ENCODE measurements at regions not wholly inside any gene's neighbourhood (a gene's known extent, or its start where the extent isn't known, plus 50 kb on each side); places are given as distances from the start of the nearest gene placed in this dataset.

DNA sequence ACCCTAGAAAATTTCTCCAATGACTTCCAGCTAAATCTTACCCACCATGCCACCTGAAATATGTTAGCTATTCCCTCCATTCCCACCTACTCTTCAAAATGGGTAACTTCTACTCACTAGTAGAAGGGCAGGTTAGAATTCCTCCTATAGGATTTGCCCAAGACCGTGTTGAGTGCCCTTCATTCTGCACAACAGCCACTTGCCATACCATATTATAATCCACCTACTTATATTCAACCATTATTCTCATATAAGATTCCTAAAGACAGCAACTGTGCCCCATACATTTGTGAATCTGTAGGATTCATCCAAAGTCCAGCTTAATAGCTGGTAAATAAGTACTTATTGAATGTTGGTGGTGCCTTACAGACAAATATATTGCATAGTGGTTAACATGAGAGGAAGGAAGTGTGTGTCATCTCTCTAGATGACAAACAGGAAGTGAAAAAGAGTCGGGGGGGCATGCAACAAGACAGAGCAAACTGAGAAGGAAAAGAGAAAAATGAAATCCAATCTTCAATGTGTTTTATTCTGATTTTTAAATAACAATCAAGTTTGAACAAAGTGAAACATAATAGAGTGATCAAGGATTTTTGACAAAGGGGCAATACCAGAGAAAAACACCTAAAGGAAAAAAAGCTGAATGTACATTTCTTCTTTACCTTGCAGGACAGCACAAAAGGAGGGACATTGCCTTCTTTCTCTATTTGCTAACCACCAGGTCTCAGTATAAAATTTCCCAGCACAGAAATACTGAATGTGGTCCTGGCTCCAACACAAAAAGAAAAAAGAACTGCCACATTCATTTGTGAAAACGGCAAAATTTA is 389.3 kb upstream of the USP15 start:
- TF ChIP-seq, protein P1, sequence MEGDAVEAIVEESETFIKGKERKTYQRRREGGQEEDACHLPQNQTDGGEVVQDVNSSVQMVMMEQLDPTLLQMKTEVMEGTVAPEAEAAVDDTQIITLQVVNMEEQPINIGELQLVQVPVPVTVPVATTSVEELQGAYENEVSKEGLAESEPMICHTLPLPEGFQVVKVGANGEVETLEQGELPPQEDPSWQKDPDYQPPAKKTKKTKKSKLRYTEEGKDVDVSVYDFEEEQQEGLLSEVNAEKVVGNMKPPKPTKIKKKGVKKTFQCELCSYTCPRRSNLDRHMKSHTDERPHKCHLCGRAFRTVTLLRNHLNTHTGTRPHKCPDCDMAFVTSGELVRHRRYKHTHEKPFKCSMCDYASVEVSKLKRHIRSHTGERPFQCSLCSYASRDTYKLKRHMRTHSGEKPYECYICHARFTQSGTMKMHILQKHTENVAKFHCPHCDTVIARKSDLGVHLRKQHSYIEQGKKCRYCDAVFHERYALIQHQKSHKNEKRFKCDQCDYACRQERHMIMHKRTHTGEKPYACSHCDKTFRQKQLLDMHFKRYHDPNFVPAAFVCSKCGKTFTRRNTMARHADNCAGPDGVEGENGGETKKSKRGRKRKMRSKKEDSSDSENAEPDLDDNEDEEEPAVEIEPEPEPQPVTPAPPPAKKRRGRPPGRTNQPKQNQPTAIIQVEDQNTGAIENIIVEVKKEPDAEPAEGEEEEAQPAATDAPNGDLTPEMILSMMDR (IDR thresholded peaks at IDR 0.05): no peak
- TF ChIP-seq POLR2A (IDR thresholded peaks at IDR 0.05): no peak

Measured in right lobe of liver (tissue), 4 donors.